WTC11 (cell line): ENCODE measurements at regions not wholly inside any gene's neighbourhood (a gene's known extent, or its start where the extent isn't known, plus 50 kb on each side); places are given as distances from the start of the nearest gene placed in this dataset.

ENCODE experiments used
- ATAC-seq: fragments of 200-7000 bp; cut with Tn5 transposase; 2 replicates; pipeline ENCODE4 v1.10.0; 2021; ENCODE audit warnings: mild to moderate bottlenecking, moderate library complexity
- CTCF ChIA-PET: fragments of 300-600 bp; sonication (Branson Sonifier 250); formaldehyde crosslinking; loops from one replicate; lab custom pipeline; 2021; ENCODE audit warnings: antibody characterized with exemption; lab: Charles Lee
- POLR2A ChIA-PET: fragments of 350-600 bp; sonication (Branson Sonifier 250); formaldehyde crosslinking; loops from one replicate; lab custom pipeline; 2021; ENCODE audit warnings: antibody characterized with exemption; lab: Charles Lee
- DNase-seq: peaks from one replicate; pipeline ENCODE4 v3.0.0; 2021; ENCODE audit warnings: low spot score
- H3K27ac Mint-ChIP-seq: 2 replicates; pipeline ENCODE4 v1.8.0; 2021; ENCODE audit warnings: mixed read lengths
- H3K27me3 Mint-ChIP-seq: 2 replicates; pipeline ENCODE4 v1.8.0; 2021; ENCODE audit warnings: low read depth, mild to moderate bottlenecking, moderate library complexity, mixed read lengths
- H3K36me3 Mint-ChIP-seq: 2 replicates; pipeline ENCODE4 v1.8.0; 2021; ENCODE audit warnings: mixed read lengths
- H3K4me1 Mint-ChIP-seq: 2 replicates; pipeline ENCODE4 v1.8.0; 2022; ENCODE audit warnings: mixed read lengths
- H3K4me3 Mint-ChIP-seq: 2 replicates; pipeline ENCODE4 v1.8.0; 2021; ENCODE audit warnings: mild to moderate bottlenecking, moderate library complexity, mixed read lengths
- H3K9me3 Mint-ChIP-seq: 2 replicates; pipeline ENCODE4 v1.8.0; 2021; ENCODE audit warnings: mixed read lengths
- CBFB ChIP-seq: sonication (generic); formaldehyde crosslinking; IDR thresholded peaks from 2 replicates; pipeline ENCODE4 v1.8.1; 2022; ENCODE audit warnings: mild to moderate bottlenecking, low read depth, missing genetic modification reagents
- CREB1 ChIP-seq: sonication (generic); formaldehyde crosslinking; IDR thresholded peaks from 2 replicates; pipeline ENCODE4 v1.8.0; 2023; ENCODE audit warnings: mild to moderate bottlenecking, missing genetic modification reagents
- CREM ChIP-seq: sonication (generic); formaldehyde crosslinking; IDR thresholded peaks from 2 replicates; pipeline ENCODE4 v1.8.1; 2022; ENCODE audit warnings: mild to moderate bottlenecking, missing genetic modification reagents, moderate library complexity
- E2F1 ChIP-seq: sonication (generic); formaldehyde crosslinking; IDR thresholded peaks from 2 replicates; pipeline ENCODE4 v1.8.0; 2022; ENCODE audit warnings: mild to moderate bottlenecking, missing genetic modification reagents
- FOXJ3 ChIP-seq: sonication (generic); formaldehyde crosslinking; IDR thresholded peaks from 2 replicates; pipeline ENCODE4 v1.9.0; 2021; ENCODE audit warnings: missing genetic modification reagents, mild to moderate bottlenecking, borderline replicate concordance
- HMGA2 ChIP-seq: fragments of 250-450 bp; sonication (Bioruptor Pico); IDR thresholded peaks from 2 replicates; pipeline ENCODE4 v1.4.0; 2021; ENCODE audit warnings: mild to moderate bottlenecking, moderate library complexity
- IRF1 ChIP-seq: sonication (generic); formaldehyde crosslinking; IDR thresholded peaks from 2 replicates; pipeline ENCODE4 v1.8.0; 2023; ENCODE audit warnings: missing genetic modification reagents
- JAZF1 ChIP-seq: fragments of 250-450 bp; sonication (Bioruptor Pico); IDR thresholded peaks from 2 replicates; pipeline ENCODE4 v1.9.0; 2021; ENCODE audit warnings: moderate library complexity, mild to moderate bottlenecking, inconsistent platforms
- JUN ChIP-seq: sonication (generic); formaldehyde crosslinking; IDR thresholded peaks from 2 replicates; pipeline ENCODE4 v1.8.0; 2023; ENCODE audit warnings: mild to moderate bottlenecking, missing genetic modification reagents
- KAT7 ChIP-seq: sonication (generic); formaldehyde crosslinking; IDR thresholded peaks from 2 replicates; pipeline ENCODE4 v1.8.1; 2023; ENCODE audit warnings: missing genetic modification reagents, mild to moderate bottlenecking, borderline replicate concordance
- MYBL2 ChIP-seq: sonication (generic); formaldehyde crosslinking; IDR thresholded peaks from 2 replicates; pipeline ENCODE4 v1.8.1; 2023; ENCODE audit warnings: mild to moderate bottlenecking, moderate library complexity, missing genetic modification reagents
- NFYB ChIP-seq: sonication (generic); formaldehyde crosslinking; conservative IDR thresholded peaks from 2 replicates; pipeline ENCODE4 v1.8.0; 2022; ENCODE audit warnings: low read depth, missing genetic modification reagents
- NR2C2 ChIP-seq: sonication (generic); formaldehyde crosslinking; IDR thresholded peaks from 2 replicates; pipeline ENCODE4 v1.8.0; 2022; ENCODE audit warnings: mild to moderate bottlenecking, missing genetic modification reagents
- PREB ChIP-seq: sonication (generic); formaldehyde crosslinking; IDR thresholded peaks from 2 replicates; pipeline ENCODE4 v1.8.1; 2022; ENCODE audit warnings: mild to moderate bottlenecking, missing genetic modification reagents, moderate library complexity, borderline replicate concordance
- STAT6 ChIP-seq: sonication (generic); formaldehyde crosslinking; conservative IDR thresholded peaks from 2 replicates; pipeline ENCODE4 v1.8.1; 2023; ENCODE audit warnings: mild to moderate bottlenecking, low read depth, missing genetic modification reagents, moderate library complexity
- USF2 ChIP-seq: sonication (generic); formaldehyde crosslinking; IDR thresholded peaks from 2 replicates; pipeline ENCODE4 v1.8.1; 2023; ENCODE audit warnings: mild to moderate bottlenecking, missing genetic modification reagents, moderate library complexity
- ZBTB43 ChIP-seq: sonication (generic); formaldehyde crosslinking; IDR thresholded peaks from 2 replicates; pipeline ENCODE4 v1.8.1; 2023; ENCODE audit warnings: mild to moderate bottlenecking, missing genetic modification reagents
- ZNF138 ChIP-seq: sonication (generic); formaldehyde crosslinking; conservative IDR thresholded peaks from 2 replicates; pipeline ENCODE4 v1.8.1; 2022; ENCODE audit warnings: mild to moderate bottlenecking, moderate library complexity, missing genetic modification reagents
- ZNF219 ChIP-seq: sonication (generic); formaldehyde crosslinking; IDR thresholded peaks from 2 replicates; pipeline ENCODE4 v1.8.0; 2023; ENCODE audit warnings: missing genetic modification reagents, mild to moderate bottlenecking, borderline replicate concordance
- ZNF281 ChIP-seq: sonication (generic); formaldehyde crosslinking; IDR thresholded peaks from 2 replicates; pipeline ENCODE4 v1.8.0; 2023; ENCODE audit warnings: mild to moderate bottlenecking, missing genetic modification reagents
- ZNF396 ChIP-seq: fragments of 250-450 bp; sonication (Bioruptor Pico); IDR thresholded peaks from 2 replicates; pipeline ENCODE4 v1.8.0; 2021; ENCODE audit warnings: mild to moderate bottlenecking, moderate library complexity, borderline replicate concordance

GRCh38 chr15:60218256-60218655, 179.5 kb downstream of the ANXA2 start (continued):
- TF ChIP-seq STAT6 (CRISPR knock-in tag): no peak
- no peak for TF ChIP-seq E2F1 (CRISPR knock-in tag)
- TF ChIP-seq ZNF219 (CRISPR knock-in tag): no peak
- TF ChIP-seq, all 79 proteins: peak for 0

GRCh38 chr15:60219866-60220265, 177.9 kb downstream of the ANXA2 start:
- Mint-ChIP-seq H3K27me3 (no peaks in the 10 kb centered on the region), H3K4me1 (peaks cover 5% of the 10 kb centered on the region), H3K4me3 (no peak overlapping the region), H3K9me3 (no peaks in the 10 kb centered on the region), H3K36me3 (no peaks in the 10 kb centered on the region), H3K27ac (no peak overlapping the region)
- TF ChIP-seq NFYB (CRISPR knock-in tag) (no peak), KAT7 (CRISPR knock-in tag) (no peak), ZNF138 (no peak), ZNF281 (CRISPR knock-in tag) (no peak), CREM (CRISPR knock-in tag) (no peak), JAZF1 (CRISPR knock-in tag) (no peak), HMGA2 (no peak), NR2C2 (CRISPR knock-in tag) (no peak), JUN (CRISPR knock-in tag) (no peak), FOXJ3 (CRISPR knock-in tag) (no peak), ZBTB43 (CRISPR knock-in tag) (no peak), MYBL2 (CRISPR knock-in tag) (no peak), ZNF396 (CRISPR knock-in tag) (no peak), PREB (CRISPR knock-in tag) (no peak), USF2 (CRISPR knock-in tag) (no peak), CREB1 (no peak), IRF1 (CRISPR knock-in tag) (no peak), STAT6 (CRISPR knock-in tag) (no peak), CBFB (CRISPR knock-in tag) (no peak)
- DNase-seq (no peak), ATAC-seq (no peak)
- POLR2A ChIA-PET: no interaction called here
- CTCF ChIA-PET: no interaction called here
